SU-DHL-6 (cell line): ENCODE measurements at regions not wholly inside any gene's neighbourhood (a gene's known extent, or its start where the extent isn't known, plus 50 kb on each side); places are given as distances from the start of the nearest gene placed in this dataset.

Source experiments
- CTCF ChIP-seq: fragments of 200-600 bp; sonication (generic); IDR thresholded peaks from one replicate; pipeline ENCODE4 v1.5.1; 2017; ENCODE audit warnings: antibody characterized with exemption, mild to moderate bottlenecking, low read length, moderate library complexity; ENCODE audit not compliant: insufficient read depth, poor library complexity, severe bottlenecking
- EZH2phosphoT487 ChIP-seq: fragments of 200-600 bp; sonication (generic), shearing (Covaris generic); conservative IDR thresholded peaks from 2 replicates; pipeline ENCODE4 v1.6.1; 2018; ENCODE audit warnings: mild to moderate bottlenecking, antibody characterized with exemption, low read length, moderate library complexity, mixed read lengths

- TF ChIP-seq CTCF (no peak), EZH2phosphoT487 (no peak)
Observed at GRCh38 chr6:241336-241865, 50.9 kb upstream of the DUSP22 start.
